Upper lobe of left lung (tissue), 6 donors: ENCODE measurements at regions not wholly inside any gene's neighbourhood (a gene's known extent, or its start where the extent isn't known, plus 50 kb on each side); places are given as distances from the start of the nearest gene placed in this dataset.

Experiments used
- ATAC-seq, 2 donors: fragments of 200-7000 bp; cut with Tn5 transposase; one replicate each; pipeline ENCODE4 v1.9.1; 2022; ENCODE audit warnings: mild to moderate bottlenecking in 2 of 2, moderate library complexity in 2 of 2; ENCODE audit not compliant: low FRiP score in 2 of 2
- DNase-seq, 2 donors: peaks; one replicate each; pipeline ENCODE4 v3.0.0-alpha.2; 2019 to 2020
- H3K27ac ChIP-seq, 4 donors: fragments of 200-600 bp; sonication (generic); one replicate each; pipeline ENCODE4 v1.5.1; 2016 to 2019
- H3K27me3 ChIP-seq, 4 donors: fragments of 200-600 bp; sonication (generic); one replicate each; pipeline ENCODE4 v1.5.1; 2017 to 2019
- H3K36me3 ChIP-seq, 4 donors: fragments of 200-600 bp; sonication (generic); one replicate each; pipeline ENCODE4 v1.5.1; 2016 to 2019
- H3K4me1 ChIP-seq, 4 donors: fragments of 200-600 bp; sonication (generic); one replicate each; pipeline ENCODE4 v1.5.1; 2018 to 2019
- H3K4me3 ChIP-seq, 4 donors: fragments of 200-600 bp; sonication (generic); one replicate each; pipeline ENCODE4 v1.5.1; 2017 to 2019; ENCODE audit warnings: mild to moderate bottlenecking in 2 of 4, moderate library complexity in 1 of 4
- H3K9me3 ChIP-seq, 4 donors: fragments of 200-600 bp; sonication (generic); one replicate each; pipeline ENCODE4 v1.5.1; 2018 to 2019
- CTCF ChIP-seq, 6 experiments: fragments of 450-650 bp in 4 of 6; fragments of 200-600 bp in 2 of 6; sonication (generic) in 2 of 6; IDR thresholded peaks; one replicate each; pipeline ENCODE4 v1.5.1; 2016 to 2019; ENCODE audit warnings: antibody characterized with exemption in 6 of 6
- EP300 ChIP-seq, 4 donors: sonication (generic); formaldehyde crosslinking; IDR thresholded peaks; one replicate each; pipeline ENCODE4 v1.5.1; 2017; ENCODE audit warnings: antibody characterized with exemption in 4 of 4, control low read depth in 2 of 4
- POLR2A ChIP-seq, 4 donors: fragments of 450-650 bp; IDR thresholded peaks; one replicate each; pipeline ENCODE4 v1.5.1; 2016 to 2017; ENCODE audit warnings: antibody characterized with exemption in 4 of 4, mild to moderate bottlenecking in 2 of 4
- POLR2AphosphoS5 ChIP-seq, 2 donors: sonication (generic); formaldehyde crosslinking; IDR thresholded peaks; one replicate each; pipeline ENCODE4 v1.5.1; 2017; ENCODE audit warnings: antibody characterized with exemption in 2 of 2
- whole genome bisulfite sequencing, 2 donors: methylation state at CpG; one replicate each; pipeline ENCODE4 v1.1.5; 2017 to 2018; 5-methylcytosine and 5-hydroxymethylcytosine counted together
- donor health status: DM: no; HTN: no; CAD: no; lungs with moderate emphysema.
- donor health status: DM: no; HTN: yes; CAD: no; lungs with severe emphysema.

- DNase-seq: no peak
- Histone ChIP-seq H3K27me3 (no peaks in the 10 kb centered on the region), H3K36me3 (no peaks in the 10 kb centered on the region), H3K9me3 (no peaks in the 10 kb centered on the region), H3K27ac (no peak overlapping the region), H3K4me3 (no peak overlapping the region), H3K4me1 (no peaks in the 10 kb centered on the region)
- 84% methylated on average over 2 of the region's 2 CpGs for WGBS, 2 donors
- ATAC-seq: no peak
- TF ChIP-seq CTCF (IDR thresholded peaks at IDR 0.05): no peak
- no peak for TF ChIP-seq POLR2A (IDR thresholded peaks at IDR 0.05)
- no peak for TF ChIP-seq EP300 (IDR thresholded peaks at IDR 0.05)
- TF ChIP-seq POLR2AphosphoS5 (IDR thresholded peaks at IDR 0.05): no peak
These were observed 92.5 kb upstream of the ATP10A start for GRCh38 chr15:25955628-25956027.

- Histone ChIP-seq H3K36me3 (no peaks in the 10 kb centered on the region), H3K27ac (no peak overlapping the region), H3K27me3 (no peaks in the 10 kb centered on the region), H3K4me3 (no peak overlapping the region), H3K4me1 (no peaks in the 10 kb centered on the region), H3K9me3 (no peaks in the 10 kb centered on the region)
- ATAC-seq: no peak
- TF ChIP-seq CTCF (IDR thresholded peaks at IDR 0.05) (no peak), POLR2AphosphoS5 (IDR thresholded peaks at IDR 0.05) (no peak), POLR2A (IDR thresholded peaks at IDR 0.05) (no peak), EP300 (IDR thresholded peaks at IDR 0.05) (no peak)
- DNase-seq: no peak
- 58 to 76% methylated on average over 4 of the region's 4 CpGs for WGBS, 2 donors
These were observed 91.3 kb upstream of the ATP10A start for GRCh38 chr15:25954398-25954797.

GRCh38 chr15:25950014-25950413 is 86.9 kb upstream of the ATP10A start:
- Histone ChIP-seq H3K27me3 (no peaks in the 10 kb centered on the region), H3K27ac (no peak overlapping the region), H3K4me1 (peaks cover 0 to 4% (median 0%) of the 10 kb centered on the region in 4 donors), H3K36me3 (no peaks in the 10 kb centered on the region), H3K4me3 (no peak overlapping the region), H3K9me3 (no peaks in the 10 kb centered on the region)
- DNase-seq: no peak
- TF ChIP-seq POLR2AphosphoS5 (IDR thresholded peaks at IDR 0.05): no peak
- no peak for TF ChIP-seq CTCF (IDR thresholded peaks at IDR 0.05)
- no peak for TF ChIP-seq EP300 (IDR thresholded peaks at IDR 0.05)
- no peak for TF ChIP-seq POLR2A (IDR thresholded peaks at IDR 0.05)
- ATAC-seq: no peak
- WGBS, 2 donors: 86 to 94% methylated on average over 2 of the region's 2 CpGs

GRCh38 chr15:25947323-25948314 is 84.5 kb upstream of the ATP10A start:
- Histone ChIP-seq H3K27ac (no peak overlapping the region), H3K4me3 (no peak overlapping the region), H3K27me3 (no peaks in the 10 kb centered on the region), H3K4me1 (peaks cover 0 to 4% (median 0%) of the 10 kb centered on the region in 4 donors), H3K36me3 (no peaks in the 10 kb centered on the region), H3K9me3 (no peaks in the 10 kb centered on the region)
- ATAC-seq (no peak), DNase-seq (no peak)
- WGBS, 2 donors: 34 to 39% methylated on average over 5 of the region's 5 CpGs
- no peak for TF ChIP-seq EP300 (IDR thresholded peaks at IDR 0.05)

- peak in 1 of 2 donors; percentile 59 for DNase-seq
- H3K27me3 ChIP-seq: no peaks in the 10 kb centered on the region
These were observed 83.2 kb upstream of the ATP10A start for GRCh38 chr15:25946241-25946805.

More at GRCh38 chr15:25946241-25946805, 83.2 kb upstream of the ATP10A start:
- ATAC-seq: no peak
- Histone ChIP-seq H3K4me1 (peaks cover 0 to 4% (median 0%) of the 10 kb centered on the region in 4 donors), H3K36me3 (no peaks in the 10 kb centered on the region), H3K9me3 (no peaks in the 10 kb centered on the region), H3K27ac (no peak overlapping the region), H3K4me3 (no peak overlapping the region)
- WGBS, 2 donors: 73 to 81% methylated on average over 19 to 21 of the region's 21 CpGs
- TF ChIP-seq POLR2A (IDR thresholded peaks at IDR 0.05) (no peak), EP300 (IDR thresholded peaks at IDR 0.05) (no peak), CTCF (IDR thresholded peaks at IDR 0.05) (no peak), POLR2AphosphoS5 (IDR thresholded peaks at IDR 0.05) (no peak)
